Natural killer cell (primary cell): ENCODE measurements at regions not wholly inside any gene's neighbourhood (a gene's known extent, or its start where the extent isn't known, plus 50 kb on each side); places are given as distances from the start of the nearest gene placed in this dataset.

Experiments
- ATAC-seq, 3 donors: fragments of 150-1000 bp in 2 of 3; fragments of 200-7000 bp in 1 of 3; cut with Tn5 transposase; 1 replicate in 1 of 3; 2 replicates in 2 of 3; pipeline ENCODE4 v1.10.0; 2021; ENCODE audit warnings: mild to moderate bottlenecking in 2 of 3, moderate library complexity in 2 of 3
- DNase-seq, 2 donors: peaks; one replicate each; pipeline versions ENCODE4 v3.0.0 to v3.0.0-alpha.2; 2013 to 2021; ENCODE audit warnings: mixed read lengths in 1 of 2
- H3K27ac ChIP-seq: one replicate; pipeline ENCODE4 v1.5.1; 2013; ENCODE audit warnings: mild to moderate bottlenecking, low read length
- H3K27me3 ChIP-seq: one replicate; pipeline ENCODE4 v1.6.1; 2013; ENCODE audit warnings: low read length; ENCODE audit not compliant: control insufficient read depth, insufficient read depth
- H3K36me3 ChIP-seq: one replicate; pipeline ENCODE4 v1.6.1; 2013; ENCODE audit warnings: low read length; ENCODE audit not compliant: control insufficient read depth, insufficient read depth
- H3K4me1 ChIP-seq: one replicate; pipeline ENCODE4 v1.6.1; 2013; ENCODE audit warnings: low read length; ENCODE audit not compliant: control insufficient read depth, insufficient read depth
- H3K4me3 ChIP-seq: one replicate; pipeline ENCODE4 v1.5.1; 2013; ENCODE audit warnings: low read length
- H3K9me3 ChIP-seq: one replicate; pipeline ENCODE4 v1.6.1; 2013; ENCODE audit warnings: low read length; ENCODE audit not compliant: control insufficient read depth, insufficient read depth
- H3K27ac Mint-ChIP-seq, 2 donors: one replicate each; pipeline ENCODE4 v1.8.0; 2022; ENCODE audit warnings: mild to moderate bottlenecking in 2 of 2, mixed read lengths in 2 of 2, moderate library complexity in 1 of 2
- H3K27me3 Mint-ChIP-seq, 2 donors: one replicate each; pipeline ENCODE4 v1.8.0; 2022; ENCODE audit warnings: low read depth in 2 of 2, mixed read lengths in 2 of 2
- H3K36me3 Mint-ChIP-seq: one replicate; pipeline ENCODE4 v1.8.0; 2022; ENCODE audit warnings: mixed read lengths
- H3K4me1 Mint-ChIP-seq, 2 donors: one replicate each; pipeline ENCODE4 v1.8.0; 2022; ENCODE audit warnings: mixed read lengths in 2 of 2
- H3K4me3 Mint-ChIP-seq: one replicate; pipeline ENCODE4 v1.8.0; 2022; ENCODE audit warnings: mild to moderate bottlenecking, moderate library complexity, mixed read lengths
- H3K9me3 Mint-ChIP-seq, 2 donors: one replicate each; pipeline ENCODE4 v1.8.0; 2022; ENCODE audit warnings: mixed read lengths in 2 of 2
- WGBS: methylation state at CpG from one replicate; pipeline ENCODE4 v1.1.7; 2013; ENCODE audit warnings: missing lambda C conversion rate; ENCODE audit not compliant: insufficient coverage; 5-methylcytosine and 5-hydroxymethylcytosine counted together
- intact Hi-C: fragments of 100-400 bp; cut with micrococcal nuclease; formaldehyde crosslinking; loops from one replicate; pipeline ENCODE4 v1.14.2; 2022
- TF ChIP-seq, protein P1 (sequence below): fragments of 200-600 bp; IDR thresholded peaks from one replicate; pipeline ENCODE4 v1.8.0; 2022; ENCODE audit warnings: antibody characterized with exemption

- no peaks in the 10 kb centered on the region for H3K4me1 ChIP-seq
- Mint-ChIP-seq H3K9me3 (peaks cover 11 to 26% of the 10 kb centered on the region in 2 donors), H3K4me1 (no peaks in the 10 kb centered on the region), H3K27ac (no peak overlapping the region), H3K27me3 (no peaks in the 10 kb centered on the region), H3K36me3 (no peaks in the 10 kb centered on the region), H3K4me3 (no peak overlapping the region)
- intact Hi-C loops, result no loop called here
- 91% methylated on average over 4 of the region's 4 CpGs for WGBS
- TF ChIP-seq, protein P1, sequence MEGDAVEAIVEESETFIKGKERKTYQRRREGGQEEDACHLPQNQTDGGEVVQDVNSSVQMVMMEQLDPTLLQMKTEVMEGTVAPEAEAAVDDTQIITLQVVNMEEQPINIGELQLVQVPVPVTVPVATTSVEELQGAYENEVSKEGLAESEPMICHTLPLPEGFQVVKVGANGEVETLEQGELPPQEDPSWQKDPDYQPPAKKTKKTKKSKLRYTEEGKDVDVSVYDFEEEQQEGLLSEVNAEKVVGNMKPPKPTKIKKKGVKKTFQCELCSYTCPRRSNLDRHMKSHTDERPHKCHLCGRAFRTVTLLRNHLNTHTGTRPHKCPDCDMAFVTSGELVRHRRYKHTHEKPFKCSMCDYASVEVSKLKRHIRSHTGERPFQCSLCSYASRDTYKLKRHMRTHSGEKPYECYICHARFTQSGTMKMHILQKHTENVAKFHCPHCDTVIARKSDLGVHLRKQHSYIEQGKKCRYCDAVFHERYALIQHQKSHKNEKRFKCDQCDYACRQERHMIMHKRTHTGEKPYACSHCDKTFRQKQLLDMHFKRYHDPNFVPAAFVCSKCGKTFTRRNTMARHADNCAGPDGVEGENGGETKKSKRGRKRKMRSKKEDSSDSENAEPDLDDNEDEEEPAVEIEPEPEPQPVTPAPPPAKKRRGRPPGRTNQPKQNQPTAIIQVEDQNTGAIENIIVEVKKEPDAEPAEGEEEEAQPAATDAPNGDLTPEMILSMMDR, result no peak
- H3K9me3 ChIP-seq, result peaks cover 12% of the 10 kb centered on the region
- ATAC-seq (no peak), DNase-seq (no peak)
- H3K27ac ChIP-seq, result no peak overlapping the region
- H3K36me3 ChIP-seq, result no peaks in the 10 kb centered on the region
- H3K4me3 ChIP-seq, result no peak overlapping the region
- no peaks in the 10 kb centered on the region for H3K27me3 ChIP-seq
Observed at GRCh38 chr3:145355206-145355605, 805.8 kb downstream of the PLOD2 start.

GRCh38 chr3:145357453-145357852 lies 803.5 kb downstream of the PLOD2 start:
- no peak for DNase-seq
- Mint-ChIP-seq H3K27ac (no peak overlapping the region), H3K36me3 (no peaks in the 10 kb centered on the region), H3K4me1 (no peaks in the 10 kb centered on the region), H3K4me3 (no peak overlapping the region), H3K27me3 (no peaks in the 10 kb centered on the region), H3K9me3 (peaks cover 15 to 25% of the 10 kb centered on the region in 2 donors)
- Histone ChIP-seq H3K9me3 (peaks cover 12% of the 10 kb centered on the region), H3K27ac (no peak overlapping the region), H3K4me1 (no peaks in the 10 kb centered on the region), H3K4me3 (no peak overlapping the region), H3K27me3 (no peaks in the 10 kb centered on the region), H3K36me3 (no peaks in the 10 kb centered on the region)
- intact Hi-C loops, result no loop called here
- WGBS, result 79% methylated on average over 5 of the region's 5 CpGs
- ATAC-seq, result no peak
- TF ChIP-seq, protein P1, result no peak

DNA sequence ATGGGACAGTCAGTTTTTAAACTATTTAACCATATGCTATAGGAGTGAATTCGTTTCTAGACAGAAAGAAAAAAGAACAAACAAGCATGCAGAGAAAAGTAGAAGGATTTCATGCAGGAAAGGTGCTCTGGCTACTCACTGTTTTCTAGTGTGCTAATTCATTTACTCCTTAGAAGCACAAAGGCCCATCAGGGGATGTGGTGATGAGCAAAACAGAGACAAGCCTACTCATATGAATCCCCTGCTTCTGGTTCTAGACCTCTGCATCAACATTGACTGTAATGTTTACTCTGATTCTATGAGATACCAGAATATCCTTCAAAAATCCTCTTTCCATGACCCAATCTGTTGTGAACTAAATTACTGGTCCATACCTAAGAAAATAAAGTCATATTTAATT lies 801.9 kb downstream of the PLOD2 start:
- peaks cover 15 to 22% of the 10 kb centered on the region in 2 donors for H3K9me3 Mint-ChIP-seq
- H3K27ac Mint-ChIP-seq, result no peak overlapping the region
- DNase-seq (no peak), ATAC-seq (no peak)
- Histone ChIP-seq H3K27ac (no peak overlapping the region), H3K36me3 (no peaks in the 10 kb centered on the region), H3K27me3 (no peaks in the 10 kb centered on the region), H3K4me3 (no peak overlapping the region), H3K4me1 (no peaks in the 10 kb centered on the region), H3K9me3 (peaks cover 12% of the 10 kb centered on the region)
- intact Hi-C loops, result no loop called here
- H3K4me3 Mint-ChIP-seq, result no peak overlapping the region
- H3K4me1 Mint-ChIP-seq, result no peaks in the 10 kb centered on the region
- TF ChIP-seq, protein P1, result no peak
- WGBS, result 20% methylated on average over 1 of the region's 1 CpG
- H3K27me3 Mint-ChIP-seq, result no peaks in the 10 kb centered on the region
- H3K36me3 Mint-ChIP-seq, result no peaks in the 10 kb centered on the region

GRCh38 chr3:145368748-145369147 lies 792.2 kb downstream of the PLOD2 start:
- Mint-ChIP-seq H3K27ac (no peak overlapping the region), H3K9me3 (peaks cover 12 to 17% of the 10 kb centered on the region in 2 donors), H3K4me3 (no peak overlapping the region), H3K27me3 (no peaks in the 10 kb centered on the region), H3K4me1 (no peaks in the 10 kb centered on the region), H3K36me3 (peaks cover 12% of the 10 kb centered on the region)
- Histone ChIP-seq H3K36me3 (no peaks in the 10 kb centered on the region), H3K27ac (no peak overlapping the region), H3K27me3 (no peaks in the 10 kb centered on the region), H3K4me3 (no peak overlapping the region), H3K4me1 (no peaks in the 10 kb centered on the region), H3K9me3 (peaks cover 7% of the 10 kb centered on the region)
- WGBS, result 100% methylated on average over 1 of the region's 2 CpGs
- DNase-seq, result no peak
- TF ChIP-seq, protein P1, result no peak
- intact Hi-C loops, result no loop called here
- ATAC-seq, result no peak
